Right lobe of liver (tissue), 6 donors: ENCODE measurements at regions not wholly inside any gene's neighbourhood (a gene's known extent, or its start where the extent isn't known, plus 50 kb on each side); places are given as distances from the start of the nearest gene placed in this dataset.

Experiments
- ATAC-seq, 4 donors: fragments of 200-7000 bp; cut with Tn5 transposase; one replicate each; pipeline ENCODE4 v1.9.1; 2020; ENCODE audit warnings: mild to moderate bottlenecking in 4 of 4, moderate library complexity in 4 of 4
- DNase-seq, 3 donors: peaks; one replicate each; pipeline ENCODE4 v3.0.0-alpha.2; 2020
- H3K27ac ChIP-seq, 3 donors: fragments of 200-600 bp; one replicate each; pipeline ENCODE4 v1.8.0; 2022
- H3K27me3 ChIP-seq, 2 donors: fragments of 200-600 bp; one replicate each; pipeline ENCODE4 v1.8.0; 2022
- H3K36me3 ChIP-seq, 4 donors: fragments of 200-600 bp; sonication (generic) in 1 of 4; one replicate each; pipeline versions ENCODE4 v1.5.1 to v1.8.0; 2017 to 2022; ENCODE audit warnings: control low read depth in 1 of 4
- H3K4me1 ChIP-seq, 4 donors: fragments of 200-600 bp; sonication (generic) in 1 of 4; one replicate each; pipeline versions ENCODE4 v1.5.1 to v1.8.0; 2017 to 2022; ENCODE audit warnings: control low read depth in 1 of 4
- H3K4me3 ChIP-seq, 3 donors: fragments of 200-600 bp; one replicate each; pipeline ENCODE4 v1.8.0; 2022
- H3K9me3 ChIP-seq, 4 donors: fragments of 200-600 bp; sonication (generic) in 1 of 4; one replicate each; pipeline versions ENCODE4 v1.5.1 to v1.8.0; 2017 to 2022; ENCODE audit warnings: control low read depth in 1 of 4
- POLR2A ChIP-seq: fragments of 450-650 bp; IDR thresholded peaks from one replicate; pipeline ENCODE4 v1.6.1; 2017; ENCODE audit warnings: antibody characterized with exemption, mild to moderate bottlenecking
- WGBS: methylation state at CpG from one replicate; pipeline ENCODE4 v1.1.6; 2018; ENCODE audit warnings: low coverage, low lambda C conversion rate; ENCODE audit not compliant: insufficient coverage; ENCODE audit errors: missing lambda C conversion rate; 5-methylcytosine and 5-hydroxymethylcytosine counted together
- intact Hi-C, 2 donors: fragments of 100-400 bp; cut with DNase I; formaldehyde crosslinking; loops; one replicate each; pipeline versions ENCODE4 v1.11.2 to v1.14.1; 2022
- TF ChIP-seq, protein P1 (sequence below), 4 donors: fragments of 200-600 bp in 3 of 4; fragments of 450-650 bp in 1 of 4; IDR thresholded peaks; one replicate each; pipeline versions ENCODE4 v1.5.1 to v1.8.0; 2016 to 2022; ENCODE audit warnings: antibody characterized with exemption in 4 of 4, mild to moderate bottlenecking in 2 of 4
- donor health status: DM: no; HTN: yes; CAD: no.
- donor health status: DM: no; HTN: no; CAD: no.
- donor health status: DM: no; HTN: no; CAD: no.
- donor health status: DM: no; HTN: yes; CAD: no.
- donor health status: DM: no; HTN: yes; CAD: no.

DNA sequence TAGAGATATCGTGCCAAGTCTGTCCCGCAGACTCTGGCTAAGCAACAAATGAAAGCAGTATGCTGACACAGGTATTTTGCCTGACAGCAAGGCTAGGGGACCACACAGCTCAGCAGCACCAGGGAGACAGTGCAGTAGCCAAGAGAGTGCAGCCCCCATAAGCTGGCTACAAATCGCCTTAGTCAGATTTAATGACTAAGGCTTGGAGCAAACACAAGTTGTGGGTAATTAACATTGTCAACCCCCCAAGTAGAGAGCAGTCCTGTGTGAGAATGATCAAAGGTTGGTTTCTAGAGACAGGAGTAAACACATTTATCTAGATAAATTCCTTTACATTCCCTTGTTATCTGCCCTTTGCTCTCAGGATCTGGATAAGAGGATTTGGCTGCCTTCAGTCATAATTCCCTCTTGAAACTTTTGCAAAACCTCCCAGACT is 1434.5 kb upstream of the CDH6 start:
- TF ChIP-seq POLR2A = no peak
- TF ChIP-seq, protein P1, sequence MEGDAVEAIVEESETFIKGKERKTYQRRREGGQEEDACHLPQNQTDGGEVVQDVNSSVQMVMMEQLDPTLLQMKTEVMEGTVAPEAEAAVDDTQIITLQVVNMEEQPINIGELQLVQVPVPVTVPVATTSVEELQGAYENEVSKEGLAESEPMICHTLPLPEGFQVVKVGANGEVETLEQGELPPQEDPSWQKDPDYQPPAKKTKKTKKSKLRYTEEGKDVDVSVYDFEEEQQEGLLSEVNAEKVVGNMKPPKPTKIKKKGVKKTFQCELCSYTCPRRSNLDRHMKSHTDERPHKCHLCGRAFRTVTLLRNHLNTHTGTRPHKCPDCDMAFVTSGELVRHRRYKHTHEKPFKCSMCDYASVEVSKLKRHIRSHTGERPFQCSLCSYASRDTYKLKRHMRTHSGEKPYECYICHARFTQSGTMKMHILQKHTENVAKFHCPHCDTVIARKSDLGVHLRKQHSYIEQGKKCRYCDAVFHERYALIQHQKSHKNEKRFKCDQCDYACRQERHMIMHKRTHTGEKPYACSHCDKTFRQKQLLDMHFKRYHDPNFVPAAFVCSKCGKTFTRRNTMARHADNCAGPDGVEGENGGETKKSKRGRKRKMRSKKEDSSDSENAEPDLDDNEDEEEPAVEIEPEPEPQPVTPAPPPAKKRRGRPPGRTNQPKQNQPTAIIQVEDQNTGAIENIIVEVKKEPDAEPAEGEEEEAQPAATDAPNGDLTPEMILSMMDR (IDR thresholded peaks at IDR 0.05) = no peak
- Histone ChIP-seq H3K27ac (no peak overlapping the region), H3K4me1 (no peaks in the 10 kb centered on the region), H3K27me3 (no peaks in the 10 kb centered on the region), H3K4me3 (no peak overlapping the region), H3K9me3 (no peaks in the 10 kb centered on the region), H3K36me3 (no peaks in the 10 kb centered on the region)
- intact Hi-C loops = no loop called here
- 13% methylated on average over 3 of the region's 3 CpGs for WGBS
- peak in 2 of 3 donors; percentile 11 to 25 for DNase-seq
- ATAC-seq = peak; percentile 77 to 98 (median 86)

DNA sequence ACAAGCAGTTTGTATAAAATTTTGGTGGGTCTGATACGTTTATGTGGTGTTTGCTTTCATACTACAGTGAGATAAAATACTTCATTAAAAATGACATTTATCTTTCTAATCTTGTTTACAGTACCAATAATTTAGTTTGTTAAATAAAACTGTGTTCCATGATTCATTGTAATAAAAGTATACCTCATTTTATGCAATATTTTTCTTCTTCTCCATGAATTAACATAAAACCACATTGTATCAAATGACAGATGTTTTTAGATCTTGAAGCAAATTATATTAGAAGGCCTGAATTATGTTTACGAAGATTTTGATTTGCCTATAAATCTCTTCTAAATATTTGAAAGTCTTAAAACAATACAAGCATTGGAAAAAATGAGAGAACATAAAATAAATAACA is 1443.0 kb upstream of the CDH6 start:
- no peaks in the 10 kb centered on the region for H3K27me3 ChIP-seq
- DNase-seq (no peak), ATAC-seq (no peak)
- intact Hi-C loops = no loop called here
- WGBS = 34% methylated on average over 2 of the region's 2 CpGs
- no peak for TF ChIP-seq POLR2A
- TF ChIP-seq, protein P1 (IDR thresholded peaks at IDR 0.05) = no peak
- no peak overlapping the region for H3K27ac ChIP-seq
- H3K4me1 ChIP-seq = no peaks in the 10 kb centered on the region
- H3K4me3 ChIP-seq = no peak overlapping the region
- H3K9me3 ChIP-seq = no peaks in the 10 kb centered on the region
- H3K36me3 ChIP-seq = no peaks in the 10 kb centered on the region

DNA sequence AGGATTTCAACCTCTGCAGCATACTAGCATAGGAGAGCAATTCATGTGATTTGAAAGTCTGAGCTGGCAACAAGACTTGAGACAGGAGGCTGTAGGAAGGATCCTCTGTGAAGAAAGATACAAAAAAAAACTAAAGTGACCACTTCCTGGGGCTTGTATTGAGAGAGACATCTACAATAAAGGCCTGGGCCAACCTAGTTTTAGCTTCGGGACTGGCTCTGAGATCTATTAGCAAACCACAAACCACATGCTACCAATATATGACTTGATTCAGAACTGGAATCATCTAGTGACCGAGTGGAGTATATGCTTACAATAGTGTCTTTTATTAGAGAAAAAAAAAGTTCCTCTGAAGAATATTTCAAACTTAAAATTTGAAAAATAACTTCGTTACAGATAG is 1448.9 kb upstream of the CDH6 start:
- no peaks in the 10 kb centered on the region for H3K27me3 ChIP-seq
- ATAC-seq (no peak), DNase-seq (no peak)
- no peak overlapping the region for H3K4me3 ChIP-seq
- WGBS = 46% methylated on average over 2 of the region's 3 CpGs
- H3K27ac ChIP-seq = no peak overlapping the region
- H3K36me3 ChIP-seq = no peaks in the 10 kb centered on the region
- TF ChIP-seq, protein P1 (IDR thresholded peaks at IDR 0.05) = no peak
- no peak for TF ChIP-seq POLR2A
- H3K9me3 ChIP-seq = no peaks in the 10 kb centered on the region
- no peaks in the 10 kb centered on the region for H3K4me1 ChIP-seq
- intact Hi-C loops = no loop called here

DNA sequence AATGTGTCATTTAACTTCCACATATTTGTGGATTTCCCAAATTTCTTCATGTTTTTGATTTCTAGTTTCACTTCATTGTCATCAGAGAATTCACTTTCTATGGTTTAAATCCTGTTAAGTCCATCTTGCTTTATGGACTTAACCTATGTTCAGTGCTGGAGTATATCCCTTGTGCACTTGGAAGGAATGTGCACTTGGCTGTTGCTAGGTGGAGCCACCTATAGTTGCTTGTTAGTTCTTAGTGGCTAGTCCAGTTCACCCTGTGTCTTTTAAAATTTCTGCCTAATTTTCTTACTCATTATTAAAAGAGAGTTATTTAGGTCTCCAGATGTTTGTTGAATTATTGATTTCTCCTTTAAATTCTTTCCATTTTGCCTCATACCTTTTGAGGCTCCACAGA is 1472.5 kb upstream of the CDH6 start:
- no peaks in the 10 kb centered on the region for H3K27me3 ChIP-seq
- no peak overlapping the region for H3K4me3 ChIP-seq
- no peaks in the 10 kb centered on the region for H3K9me3 ChIP-seq
- TF ChIP-seq, protein P1 (IDR thresholded peaks at IDR 0.05) = no peak
- no peak for TF ChIP-seq POLR2A
- intact Hi-C loops = no loop called here
- ATAC-seq = no peak
- no peaks in the 10 kb centered on the region for H3K36me3 ChIP-seq
- no peaks in the 10 kb centered on the region for H3K4me1 ChIP-seq
- H3K27ac ChIP-seq = no peak overlapping the region
- no peak for DNase-seq

DNA sequence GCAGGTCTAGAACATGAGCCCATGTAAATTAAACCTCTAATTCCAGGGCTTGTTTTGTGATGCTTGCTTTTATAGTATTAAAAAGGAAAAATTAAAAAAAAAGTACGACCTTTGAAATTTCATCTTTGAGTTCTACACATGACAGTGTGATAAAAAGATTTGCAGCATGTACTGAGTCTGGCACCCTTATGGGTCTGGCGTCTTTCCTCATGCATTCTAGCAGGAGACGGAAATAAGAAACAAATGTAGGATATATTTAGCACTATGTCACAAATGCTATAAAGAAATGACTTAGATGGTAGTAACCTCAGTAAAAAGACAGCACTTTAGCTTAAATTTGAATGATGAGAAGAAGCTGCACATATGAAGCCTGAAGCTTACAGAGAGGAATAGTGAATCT is 1474.3 kb upstream of the CDH6 start:
- intact Hi-C loops = no loop called here
- TF ChIP-seq, protein P1 (IDR thresholded peaks at IDR 0.05) = no peak
- no peak for TF ChIP-seq POLR2A
- H3K9me3 ChIP-seq = no peaks in the 10 kb centered on the region
- DNase-seq = no peak
- ATAC-seq = no peak
- WGBS = 71% methylated on average over 3 of the region's 3 CpGs
- no peaks in the 10 kb centered on the region for H3K27me3 ChIP-seq
- H3K36me3 ChIP-seq = no peaks in the 10 kb centered on the region
- no peaks in the 10 kb centered on the region for H3K4me1 ChIP-seq
- no peak overlapping the region for H3K4me3 ChIP-seq
- no peak overlapping the region for H3K27ac ChIP-seq
